Peyer's patch (tissue), 4 donors: ENCODE measurements at regions not wholly inside any gene's neighbourhood (a gene's known extent, or its start where the extent isn't known, plus 50 kb on each side); places are given as distances from the start of the nearest gene placed in this dataset.

Experiments used
- DNase-seq, 3 donors: peaks; one replicate each; pipeline ENCODE4 v3.0.0-alpha.2; 2017 to 2019
- H3K27ac ChIP-seq, 4 donors: fragments of 200-600 bp; sonication (generic); one replicate each; pipeline ENCODE4 v1.5.1; 2016 to 2019
- H3K27me3 ChIP-seq, 2 donors: fragments of 200-600 bp; sonication (generic); one replicate each; pipeline ENCODE4 v1.5.1; 2019
- H3K36me3 ChIP-seq, 3 donors: fragments of 200-600 bp; sonication (generic); one replicate each; pipeline ENCODE4 v1.5.1; 2016 to 2019
- H3K4me1 ChIP-seq, 4 donors: fragments of 200-600 bp; sonication (generic); one replicate each; pipeline ENCODE4 v1.5.1; 2016 to 2019
- H3K4me3 ChIP-seq, 4 donors: fragments of 200-600 bp; sonication (generic); 1 replicate in 3 of 4; 2 replicates in 1 of 4; pipeline ENCODE4 v1.5.1; 2016 to 2019; ENCODE audit warnings: mild to moderate bottlenecking in 1 of 4
- H3K9me3 ChIP-seq, 4 donors: fragments of 200-600 bp; sonication (generic); one replicate each; pipeline ENCODE4 v1.5.1; 2016 to 2019; ENCODE audit warnings: mild to moderate bottlenecking in 1 of 4
- CTCF ChIP-seq, 6 experiments: fragments of 450-650 bp in 4 of 6; fragments of 200-600 bp in 2 of 6; sonication (generic) in 1 of 6; IDR thresholded peaks; one replicate each; pipeline ENCODE4 v1.5.1; 2017 to 2019; ENCODE audit warnings: antibody characterized with exemption in 6 of 6, mild to moderate bottlenecking in 3 of 6, moderate library complexity in 1 of 6
- POLR2A ChIP-seq, 2 donors: fragments of 450-650 bp; IDR thresholded peaks; one replicate each; pipeline ENCODE4 v1.5.1; 2017; ENCODE audit warnings: antibody characterized with exemption in 2 of 2, mild to moderate bottlenecking in 2 of 2, moderate library complexity in 2 of 2

GRCh38 chr12:105567061-105567460 lies 236.6 kb downstream of the C12orf75 start:
- H3K4me1 ChIP-seq = peaks cover 0 to 4% (median 0%) of the 10 kb centered on the region in 4 donors
- no peak overlapping the region for H3K4me3 ChIP-seq
- DNase-seq = no peak
- H3K27ac ChIP-seq = no peak overlapping the region
- no peaks in the 10 kb centered on the region for H3K36me3 ChIP-seq
- TF ChIP-seq CTCF (IDR thresholded peaks at IDR 0.05) (no peak), POLR2A (IDR thresholded peaks at IDR 0.05) (no peak)
- H3K27me3 ChIP-seq = no peaks in the 10 kb centered on the region
- H3K9me3 ChIP-seq = no peaks in the 10 kb centered on the region

GRCh38 chr12:105569886-105570285 lies 239.4 kb downstream of the C12orf75 start:
- H3K27ac ChIP-seq = no peak overlapping the region
- no peak for TF ChIP-seq POLR2A (IDR thresholded peaks at IDR 0.05)
- TF ChIP-seq CTCF (IDR thresholded peaks at IDR 0.05) = no peak
- no peak for DNase-seq
- H3K36me3 ChIP-seq = no peaks in the 10 kb centered on the region
- H3K9me3 ChIP-seq = no peaks in the 10 kb centered on the region
- no peaks in the 10 kb centered on the region for H3K4me1 ChIP-seq
- H3K4me3 ChIP-seq = no peak overlapping the region
- H3K27me3 ChIP-seq = no peaks in the 10 kb centered on the region

- TF ChIP-seq CTCF (IDR thresholded peaks at IDR 0.05) = no peak
- TF ChIP-seq POLR2A (IDR thresholded peaks at IDR 0.05) = no peak
- no peak overlapping the region for H3K27ac ChIP-seq
- no peaks in the 10 kb centered on the region for H3K4me1 ChIP-seq
- H3K27me3 ChIP-seq = no peaks in the 10 kb centered on the region
- H3K36me3 ChIP-seq = no peaks in the 10 kb centered on the region
- no peak overlapping the region for H3K4me3 ChIP-seq
- H3K9me3 ChIP-seq = no peaks in the 10 kb centered on the region
- no peak for DNase-seq
These were observed 240.5 kb downstream of the C12orf75 start for GRCh38 chr12:105570944-105571343.

GRCh38 chr12:105573574-105573973 lies 243.1 kb downstream of the C12orf75 start:
- no peak overlapping the region for H3K27ac ChIP-seq
- no peak for DNase-seq
- no peak overlapping the region for H3K4me3 ChIP-seq
- H3K27me3 ChIP-seq = no peaks in the 10 kb centered on the region
- no peaks in the 10 kb centered on the region for H3K36me3 ChIP-seq
- no peak for TF ChIP-seq CTCF (IDR thresholded peaks at IDR 0.05)
- no peak for TF ChIP-seq POLR2A (IDR thresholded peaks at IDR 0.05)
- no peaks in the 10 kb centered on the region for H3K4me1 ChIP-seq
- no peaks in the 10 kb centered on the region for H3K9me3 ChIP-seq

- no peak for DNase-seq
- H3K4me1 ChIP-seq = no peaks in the 10 kb centered on the region
- no peaks in the 10 kb centered on the region for H3K9me3 ChIP-seq
- TF ChIP-seq CTCF (IDR thresholded peaks at IDR 0.05) = no peak
- no peak for TF ChIP-seq POLR2A (IDR thresholded peaks at IDR 0.05)
- H3K27me3 ChIP-seq = no peaks in the 10 kb centered on the region
- no peak overlapping the region for H3K27ac ChIP-seq
- no peaks in the 10 kb centered on the region for H3K36me3 ChIP-seq
- no peak overlapping the region for H3K4me3 ChIP-seq
These were observed 243.7 kb downstream of the C12orf75 start for GRCh38 chr12:105574056-105574715.

- DNase-seq = no peak
- Histone ChIP-seq H3K4me1 (no peaks in the 10 kb centered on the region), H3K36me3 (no peaks in the 10 kb centered on the region), H3K27ac (no peak overlapping the region), H3K4me3 (no peak overlapping the region), H3K27me3 (no peaks in the 10 kb centered on the region), H3K9me3 (no peaks in the 10 kb centered on the region)
- TF ChIP-seq POLR2A (IDR thresholded peaks at IDR 0.05) (no peak), CTCF (IDR thresholded peaks at IDR 0.05) (no peak)
These were observed 244.7 kb downstream of the C12orf75 start for GRCh38 chr12:105575235-105575634.
